ENCODE measurements at regions not wholly inside any gene's neighbourhood (a gene's known extent, or its start where the extent isn't known, plus 50 kb on each side); places are given as distances from the start of the nearest gene placed in this dataset.

DNA sequence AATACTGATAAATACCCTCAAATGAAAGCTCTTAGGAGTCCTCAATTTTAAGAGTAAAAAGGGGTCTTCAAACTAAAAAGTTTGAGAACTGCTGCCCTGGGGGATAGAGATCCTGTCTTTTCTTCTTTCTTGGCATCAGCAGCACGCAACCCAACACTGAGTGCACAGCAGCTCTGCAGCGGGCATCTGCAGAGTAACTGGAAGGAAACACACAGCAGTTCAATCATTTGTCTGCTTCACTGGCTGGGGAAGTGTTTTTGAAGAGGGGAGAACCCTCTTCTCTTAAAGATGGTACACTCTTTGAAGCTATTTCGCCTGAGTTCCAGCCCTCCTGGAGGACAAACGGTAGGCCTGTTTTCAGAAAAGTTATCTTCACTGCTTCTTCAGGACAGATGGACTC is 193.6 kb downstream of the FGFR2 start:
- TF ChIP-seq CTCF (IDR thresholded peaks at IDR 0.05; ENCODE audit: insufficient read depth, low read depth, low read length) (no peak), EZH2 (IDR thresholded peaks at IDR 0.05; ENCODE audit: insufficient read depth, low read length) (no peak)

Data from astrocyte (in vitro differentiated cells and primary cell).